Keratinocyte (primary cell): ENCODE measurements at regions not wholly inside any gene's neighbourhood (a gene's known extent, or its start where the extent isn't known, plus 50 kb on each side); places are given as distances from the start of the nearest gene placed in this dataset.

Experiments used
- CTCF ChIP-seq, 3 experiments: IDR thresholded peaks in 1 of 3; conservative IDR thresholded peaks in 1 of 3; optimal IDR thresholded peaks in 1 of 3; 2 replicates in 2 of 3; 3 replicates in 1 of 3; pipeline versions ENCODE3 to v1.5.1; 2011; ENCODE audit warnings: low read length in 3 of 3, mild to moderate bottlenecking in 3 of 3, moderate library complexity in 2 of 3, control low read depth in 1 of 3, inconsistent platforms in 1 of 3; ENCODE audit not compliant: insufficient read depth in 2 of 3; ENCODE audit errors: extremely low read depth in 1 of 3
- EZH2 ChIP-seq: IDR thresholded peaks from one replicate; pipeline ENCODE4 v1.6.1; 2012; ENCODE audit warnings: inconsistent platforms, mild to moderate bottlenecking, low read length, moderate library complexity

DNA sequence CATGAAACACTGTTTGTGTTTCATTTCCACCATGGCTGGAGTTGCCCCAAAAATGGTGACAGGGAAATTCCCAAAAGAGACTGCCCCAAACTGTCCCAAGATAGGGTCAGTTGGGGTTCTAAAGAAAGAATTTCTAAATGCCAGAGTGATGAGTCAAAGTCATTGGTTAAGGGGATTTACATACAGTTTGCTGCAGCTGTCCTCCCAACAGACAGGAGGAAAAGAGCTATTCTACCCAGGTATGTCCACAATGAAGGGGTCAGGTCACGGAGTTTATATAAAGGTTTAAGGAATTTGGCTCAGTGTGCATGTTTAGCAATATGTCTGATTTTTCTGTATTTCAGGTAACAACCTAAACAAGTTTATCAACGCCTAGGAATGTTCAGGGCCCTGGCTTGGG is 344.1 kb downstream of the TDRD15 start:
- TF ChIP-seq CTCF (optimal IDR thresholded peaks at IDR 0.05 in 1 of 3, IDR thresholded peaks at IDR 0.05 in 1 of 3, conservative IDR thresholded peaks at IDR 0.05 in 1 of 3; ENCODE audit: extremely low read depth in 1 of 3, insufficient read depth in 2 of 3, low read length in 3 of 3) = no peak
- no peak for TF ChIP-seq EZH2
